ENCODE measurements at regions not wholly inside any gene's neighbourhood (a gene's known extent, or its start where the extent isn't known, plus 50 kb on each side); places are given as distances from the start of the nearest gene placed in this dataset.
"Not testable (repeated sequence)": the region's sequence is repeated elsewhere in the genome, so short reads cannot be mapped to it uniquely, and the experiment has no call there.

DNA sequence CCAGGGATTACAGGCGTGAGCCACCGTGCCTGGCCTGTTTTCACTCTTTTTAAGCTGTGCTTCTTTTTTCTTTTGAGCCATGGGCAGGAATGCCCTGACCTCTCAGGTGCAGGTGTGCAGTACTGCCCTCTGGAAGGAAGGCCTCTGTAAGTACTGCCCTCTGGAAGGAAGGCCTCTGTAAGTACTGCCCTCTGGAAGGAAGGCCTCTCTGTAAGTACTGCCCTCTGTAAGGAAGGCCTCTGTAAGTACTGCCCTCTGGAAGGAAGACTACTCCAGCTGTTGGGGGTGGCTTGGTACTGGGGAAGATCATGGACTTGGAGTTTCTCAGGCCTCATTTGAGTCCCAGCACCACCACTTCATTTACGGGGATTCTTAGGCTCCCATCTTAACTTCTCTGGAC, 248.5 kb upstream of the ID2 start:
- no peak for DNase-seq

DNA sequence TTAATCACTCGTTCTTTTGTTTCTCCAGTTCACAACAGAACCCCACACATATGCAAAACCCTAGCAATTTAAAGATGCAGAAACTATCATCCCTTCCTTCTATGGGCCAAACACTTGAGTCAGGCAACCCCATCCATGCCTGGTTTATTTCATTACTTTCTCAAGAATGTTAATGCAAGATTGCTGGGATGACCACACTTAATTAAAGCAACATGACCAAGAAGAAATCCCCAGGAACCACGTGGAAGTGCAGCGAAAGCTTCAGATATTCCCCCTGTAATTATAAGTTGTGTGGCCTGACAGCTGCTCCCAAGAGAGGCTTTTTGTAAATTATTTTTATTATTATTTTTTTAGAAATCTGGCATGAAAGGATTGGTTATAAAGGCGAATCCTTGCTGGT, 246.2 kb upstream of the ID2 start:
- DNase-seq, result no peak

DNA sequence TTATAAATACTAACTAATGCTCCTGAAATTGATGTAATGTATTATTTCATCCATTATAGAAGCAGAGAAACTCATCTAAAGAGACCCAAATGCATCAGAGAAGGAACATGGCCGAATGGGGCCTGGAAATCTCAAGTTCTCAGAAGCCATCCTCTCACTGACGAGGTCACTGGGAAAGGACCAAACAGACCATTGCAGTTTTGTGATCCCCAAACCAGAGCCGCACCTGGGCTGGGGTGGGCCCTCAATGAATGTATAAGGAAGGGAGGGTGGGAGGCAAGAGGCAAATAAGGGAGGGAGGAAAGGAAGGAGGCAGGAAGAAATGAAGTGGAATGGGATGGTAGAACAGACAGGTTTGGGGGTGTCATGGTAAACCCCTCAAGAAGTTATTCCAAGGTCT, 245.3 kb upstream of the ID2 start:
- no peak for DNase-seq

DNA sequence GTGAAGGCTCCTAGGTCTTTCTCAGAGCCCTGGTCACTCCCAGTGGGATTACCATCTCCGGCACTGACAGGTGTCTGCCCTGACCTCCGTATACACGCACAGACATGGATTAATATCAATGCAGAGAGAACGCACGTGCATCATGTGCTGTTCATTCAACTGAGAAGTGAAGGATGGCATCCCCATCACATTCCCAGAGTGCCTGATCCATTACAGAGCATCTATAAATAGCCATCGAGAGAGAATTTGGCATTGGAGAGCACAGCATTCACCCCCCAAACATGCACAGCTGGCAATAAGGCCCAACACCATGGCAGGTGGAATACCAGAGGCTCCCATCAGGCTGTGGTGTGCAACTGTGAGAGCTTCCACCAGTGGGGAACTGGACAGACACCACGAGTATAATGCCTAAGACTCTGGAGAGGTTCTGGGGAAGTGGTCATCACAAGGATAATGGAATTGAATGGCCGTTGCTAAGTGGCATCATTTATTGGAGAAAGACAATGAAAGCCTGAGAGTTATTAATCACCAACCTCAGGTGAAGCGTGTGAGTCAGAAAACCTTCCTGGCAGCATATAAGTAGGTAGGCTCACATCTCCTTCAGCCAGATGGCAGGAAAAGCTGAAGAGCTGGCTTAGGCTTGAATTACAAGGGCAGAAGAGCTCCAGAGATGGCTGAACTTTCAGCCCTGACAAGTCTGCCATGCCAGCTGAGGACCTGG, 244.5 kb upstream of the ID2 start:
- DNase-seq, result no peak

DNA sequence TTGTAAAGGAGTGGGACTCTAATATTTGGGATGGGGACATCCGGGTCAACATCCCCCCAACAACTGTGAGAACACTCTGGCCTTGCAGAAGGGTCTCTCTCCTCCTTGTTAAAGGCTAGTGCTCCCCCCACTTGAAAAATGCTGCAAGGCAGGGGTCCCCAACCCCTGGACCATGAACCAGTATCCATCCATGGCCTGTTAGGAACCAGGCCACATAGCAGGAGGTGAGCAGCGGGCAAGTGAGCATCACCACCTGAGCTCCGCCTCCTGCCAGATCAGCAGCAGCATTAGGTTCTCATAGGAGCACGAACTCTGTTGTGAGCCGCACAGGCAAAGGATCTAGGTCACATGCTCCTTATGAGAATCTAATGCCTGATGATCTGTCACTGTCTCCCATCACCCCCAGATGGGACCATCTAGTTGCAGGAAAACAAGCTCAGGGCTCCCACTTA, 243.9 kb upstream of the ID2 start:
- DNase-seq, result no peak

DNA sequence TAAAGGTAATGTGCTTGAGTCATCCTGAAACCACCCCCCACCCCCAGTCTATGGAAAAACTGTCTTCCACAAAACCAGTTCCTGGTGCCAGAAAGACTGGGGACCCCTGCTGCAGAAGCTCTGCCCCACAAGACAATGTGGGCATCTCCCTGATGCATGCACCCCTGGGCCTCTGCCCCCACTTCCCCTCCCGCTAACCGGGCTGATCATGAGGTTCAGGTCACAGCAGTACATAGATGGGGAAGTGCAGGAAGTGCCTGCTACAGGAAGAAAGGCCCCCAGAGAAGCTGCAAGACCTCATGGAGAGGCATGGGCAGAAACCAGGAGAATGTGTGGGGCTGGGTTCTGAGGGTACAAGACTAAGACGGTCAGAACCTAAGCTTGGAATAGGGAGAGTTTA, 243.4 kb upstream of the ID2 start:
- DNase-seq, result no peak

DNA sequence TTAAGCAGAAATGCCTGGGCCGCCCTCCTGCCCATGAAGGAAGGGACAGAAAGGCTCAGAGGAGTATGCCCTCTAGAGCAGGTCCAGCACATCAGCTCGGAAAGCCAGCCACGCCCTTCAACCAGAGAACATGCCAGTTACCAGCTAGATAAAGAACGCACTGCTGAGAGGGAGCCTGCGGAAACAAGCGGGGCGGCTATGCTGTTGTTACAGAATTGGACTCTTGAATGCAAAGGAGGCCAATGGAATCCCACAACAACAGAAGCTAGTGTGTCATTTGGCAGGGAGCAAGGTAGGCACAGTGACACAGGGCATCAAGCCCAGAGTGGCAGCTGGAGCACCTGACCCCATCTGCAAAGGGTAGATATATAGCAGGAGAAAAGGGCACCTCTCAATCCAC, 242.9 kb upstream of the ID2 start:
- no peak for DNase-seq

DNA sequence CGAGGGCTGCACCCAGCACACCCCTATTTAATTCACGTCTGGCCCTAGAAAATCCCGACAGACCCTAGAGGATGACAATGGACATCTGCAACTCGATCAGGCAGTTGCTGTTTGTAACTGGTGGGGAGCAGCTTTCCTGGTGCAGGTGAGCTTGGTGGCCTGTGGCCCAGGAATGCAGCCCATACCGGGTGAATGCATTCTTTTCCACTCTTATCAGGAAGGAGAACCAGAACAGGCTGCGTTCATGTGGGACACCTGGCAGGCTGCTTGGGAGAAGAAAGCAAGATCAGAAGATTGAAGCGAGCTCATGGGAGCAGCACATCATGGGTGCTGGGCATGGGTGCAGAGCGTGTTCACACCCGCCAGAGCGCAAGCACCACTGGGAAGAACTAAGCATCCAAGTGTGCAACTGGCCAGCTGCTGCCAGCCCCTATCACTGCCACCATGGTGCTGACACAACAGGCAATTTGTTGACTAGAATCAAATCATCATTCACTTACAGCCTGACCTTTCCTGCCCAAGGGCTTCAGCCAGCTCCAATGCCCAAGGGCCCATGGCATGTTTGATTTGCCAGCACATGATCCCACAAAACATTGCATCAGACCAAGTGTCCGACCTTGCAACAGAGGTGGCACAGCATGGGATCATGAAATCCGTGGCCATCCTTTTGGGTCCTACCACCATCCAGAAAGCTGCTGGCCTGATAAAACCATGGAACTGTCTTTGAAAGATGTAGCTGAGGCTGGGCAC, 241.7 kb upstream of the ID2 start:
- no peak for DNase-seq

DNA sequence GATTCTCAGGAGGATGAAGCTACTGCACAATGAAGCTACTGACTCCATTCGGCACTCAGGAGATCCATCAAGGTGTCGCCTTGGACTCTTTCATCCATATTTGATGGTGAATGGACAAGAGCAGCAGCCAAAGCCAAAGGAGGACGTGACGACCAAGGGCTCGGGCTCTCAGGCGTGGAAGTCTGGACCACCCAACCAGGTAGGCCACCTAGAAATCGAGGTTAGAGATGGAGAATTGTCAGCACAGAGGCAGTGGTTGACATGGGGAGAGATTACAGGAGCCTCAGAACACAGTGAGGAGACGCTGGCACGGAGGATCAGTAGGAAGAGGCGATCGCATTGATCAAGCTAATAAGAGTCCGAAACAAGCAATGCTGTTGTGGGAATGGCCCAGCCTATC, 240.5 kb upstream of the ID2 start:
- no peak for DNase-seq

DNA sequence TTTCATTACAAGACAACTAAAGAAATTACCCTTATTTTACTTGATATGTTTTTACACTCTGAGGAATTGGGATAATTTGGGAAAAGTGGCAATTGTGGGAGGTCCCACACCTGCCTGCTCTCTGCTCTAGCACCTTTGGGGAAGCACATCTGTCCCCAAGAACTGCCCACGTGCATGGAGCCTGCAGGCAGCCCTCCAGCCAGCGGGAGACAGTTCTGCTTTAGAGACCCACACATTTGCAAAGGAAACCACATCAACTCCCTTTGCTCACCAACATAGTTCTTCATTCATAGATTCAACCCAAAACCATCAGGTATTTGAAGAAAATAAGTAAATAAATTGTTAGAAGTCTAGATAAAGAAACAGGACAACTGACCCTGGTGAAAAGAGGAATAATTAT, 239.9 kb upstream of the ID2 start:
- no peak for DNase-seq

DNA sequence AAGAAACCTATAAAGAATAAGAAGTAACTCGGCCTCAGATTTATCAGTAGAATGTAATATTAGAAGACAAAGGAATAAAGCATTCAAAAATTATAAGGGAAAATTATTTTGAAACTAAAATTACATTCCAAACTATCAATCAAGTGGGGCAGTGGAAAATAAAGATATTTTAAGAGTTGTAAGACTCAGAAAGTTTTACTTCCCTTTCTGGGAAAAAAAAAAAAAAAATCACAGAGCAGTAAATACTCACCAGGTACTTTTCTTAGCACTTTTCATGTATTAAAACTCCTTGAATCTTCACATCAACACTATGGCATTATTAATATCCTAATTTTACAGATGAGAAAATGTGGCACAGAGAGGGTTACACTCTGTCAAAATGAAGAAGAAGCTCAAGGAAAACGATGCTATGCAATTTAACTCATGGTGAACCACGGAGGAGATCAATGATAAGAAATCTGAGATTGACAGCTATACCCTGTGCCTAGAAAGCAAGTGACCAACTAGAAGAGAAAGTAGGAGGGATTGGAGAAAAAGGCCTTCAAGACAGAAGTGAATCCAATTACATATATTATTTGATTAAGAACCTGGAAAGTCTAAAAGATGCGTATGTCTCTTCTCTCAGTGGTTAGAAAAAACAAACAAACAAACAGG, 238.9 kb upstream of the ID2 start:
- no peak for DNase-seq

DNA sequence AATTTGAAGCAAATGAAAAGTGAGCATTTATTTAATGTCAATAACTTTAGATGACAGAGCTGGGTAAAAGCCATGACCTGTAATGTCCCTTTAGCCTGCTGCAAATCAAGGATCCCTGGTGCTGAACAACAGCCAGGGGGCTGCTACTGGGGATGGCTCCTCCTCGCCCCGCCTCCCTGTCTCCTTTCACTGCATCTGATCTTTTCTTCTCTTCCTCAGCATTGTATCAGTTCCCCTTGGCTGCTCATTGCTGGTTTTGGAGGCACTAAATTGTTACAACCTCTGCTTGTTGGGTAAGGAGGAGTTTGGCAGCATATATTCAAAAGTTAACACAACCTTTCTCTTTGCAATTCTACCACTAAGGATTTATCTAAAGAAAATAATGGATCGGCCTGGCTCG, 236.3 kb upstream of the ID2 start:
- DNase-seq, result no peak

DNA sequence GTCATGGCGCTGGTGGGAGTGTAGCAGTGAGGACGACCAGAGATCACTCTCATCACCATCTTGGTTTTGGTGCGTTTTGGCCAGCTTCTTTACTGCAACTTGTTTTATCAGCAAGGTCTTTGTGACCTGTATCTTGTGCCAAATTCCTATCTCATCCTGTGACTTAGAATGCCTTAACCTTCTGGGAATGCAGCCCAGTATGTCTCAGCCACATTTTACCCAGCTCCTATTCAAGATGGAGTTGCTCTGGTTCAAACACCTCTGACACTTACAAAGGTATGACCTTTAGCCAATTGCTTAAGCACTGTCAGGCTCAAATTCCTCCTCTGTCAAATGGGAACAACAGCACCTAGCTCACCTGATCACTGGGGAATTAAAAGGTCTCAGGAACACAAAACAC, 235.1 kb upstream of the ID2 start:
- DNase-seq, result not testable (repeated sequence)

DNA sequence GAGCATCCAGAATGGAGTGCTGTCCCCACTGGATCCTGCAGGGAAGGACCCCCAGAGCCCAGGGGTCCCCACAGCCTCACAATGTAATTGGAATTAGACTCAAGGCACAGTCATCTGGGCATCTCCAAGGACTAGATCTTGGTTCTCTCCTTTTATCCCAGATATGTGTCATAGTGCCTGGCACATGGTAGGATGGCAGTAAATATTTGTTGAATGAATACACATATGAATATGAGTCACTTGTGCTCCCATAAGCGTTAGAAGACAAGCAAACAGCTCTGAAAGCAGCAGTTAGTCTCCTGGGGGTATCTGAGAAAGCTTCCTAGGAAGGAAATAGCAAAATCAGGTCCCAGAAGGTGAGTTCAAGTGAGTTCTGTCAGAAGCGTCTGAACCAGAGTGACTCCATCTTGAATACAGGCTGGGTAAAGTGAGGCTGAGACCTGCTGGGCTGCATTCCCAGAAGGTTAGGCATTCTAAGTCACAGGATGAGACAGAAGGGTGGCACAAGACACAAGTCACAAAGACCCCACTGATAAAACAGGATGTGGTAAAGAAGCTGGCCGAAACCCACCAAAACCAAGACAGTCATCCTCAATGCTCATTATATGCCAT, 234.1 kb upstream of the ID2 start:
- DNase-seq, result no peak

DNA sequence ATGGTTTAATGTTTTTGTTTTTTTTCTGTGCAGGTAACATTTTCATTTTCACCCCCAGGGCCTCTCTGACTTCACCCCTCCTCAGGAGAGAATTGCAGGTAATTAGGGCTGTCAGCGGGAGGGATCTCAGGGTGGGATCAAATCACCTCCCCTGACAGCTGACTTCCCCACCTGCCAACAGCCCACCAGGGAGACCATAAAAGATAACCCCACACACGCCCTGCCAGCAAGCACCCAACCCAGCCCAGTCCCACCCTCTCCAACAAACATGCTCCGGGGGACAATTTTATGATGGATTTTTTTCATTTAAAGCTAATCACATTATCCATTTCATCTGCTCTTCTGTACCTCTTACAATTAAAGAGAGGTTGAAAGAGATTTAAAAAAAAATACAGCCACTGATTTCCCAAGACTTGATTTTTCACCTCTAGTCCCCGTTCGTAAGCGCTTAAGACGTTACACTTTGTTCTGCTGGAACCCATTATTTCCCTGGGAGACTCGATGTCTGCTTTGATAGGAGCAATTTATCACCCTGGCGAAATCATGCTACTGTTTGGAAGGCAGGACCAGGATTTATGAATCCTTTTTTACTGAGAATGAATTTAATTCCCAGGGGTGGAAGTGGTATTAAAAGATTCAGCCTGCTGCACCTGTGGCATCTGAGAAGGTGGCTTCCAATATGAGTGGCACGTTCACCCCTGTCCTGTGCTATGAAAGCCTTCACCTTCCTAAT, 232.9 kb upstream of the ID2 start:
- DNase-seq, result no peak

DNA sequence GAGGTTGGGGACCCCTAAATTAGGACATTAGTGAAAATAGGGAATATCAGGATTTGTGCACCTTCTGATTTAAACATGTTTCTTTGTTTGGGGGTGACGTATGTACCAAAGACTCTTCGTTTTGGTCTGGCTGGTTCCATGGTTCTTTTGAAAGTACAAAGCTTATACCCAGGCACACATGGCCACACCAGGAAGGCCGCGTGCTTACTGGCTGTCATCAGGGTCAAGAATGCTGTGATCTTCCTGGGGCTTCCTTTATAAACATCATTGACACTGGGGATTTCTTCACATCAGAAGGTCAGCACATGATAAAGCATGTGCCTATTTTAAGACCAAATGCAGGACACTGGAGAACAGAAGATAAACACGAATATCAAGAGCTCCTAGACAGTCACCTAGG, 230.6 kb upstream of the ID2 start:
- DNase-seq, result no peak

DNA sequence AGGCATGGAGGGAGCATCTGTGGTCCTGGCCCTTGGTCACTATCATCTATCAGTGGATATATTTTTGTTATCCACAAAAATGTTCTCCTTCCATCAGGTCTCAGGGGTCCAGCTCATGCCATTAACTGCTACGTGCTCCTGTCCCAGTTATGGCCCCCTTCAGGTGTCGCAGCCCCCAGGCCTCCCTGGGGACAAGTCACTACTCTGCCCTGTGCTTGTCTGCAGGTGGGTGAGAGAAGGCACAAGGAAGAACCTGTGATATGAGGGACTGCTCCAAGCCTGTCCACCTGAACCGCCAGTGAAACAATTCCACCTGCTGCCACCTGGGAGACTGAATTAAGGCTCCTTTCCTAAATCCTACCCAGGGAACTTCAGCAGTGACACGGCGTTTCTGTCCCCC, 229.6 kb upstream of the ID2 start:
- no peak for DNase-seq

DNA sequence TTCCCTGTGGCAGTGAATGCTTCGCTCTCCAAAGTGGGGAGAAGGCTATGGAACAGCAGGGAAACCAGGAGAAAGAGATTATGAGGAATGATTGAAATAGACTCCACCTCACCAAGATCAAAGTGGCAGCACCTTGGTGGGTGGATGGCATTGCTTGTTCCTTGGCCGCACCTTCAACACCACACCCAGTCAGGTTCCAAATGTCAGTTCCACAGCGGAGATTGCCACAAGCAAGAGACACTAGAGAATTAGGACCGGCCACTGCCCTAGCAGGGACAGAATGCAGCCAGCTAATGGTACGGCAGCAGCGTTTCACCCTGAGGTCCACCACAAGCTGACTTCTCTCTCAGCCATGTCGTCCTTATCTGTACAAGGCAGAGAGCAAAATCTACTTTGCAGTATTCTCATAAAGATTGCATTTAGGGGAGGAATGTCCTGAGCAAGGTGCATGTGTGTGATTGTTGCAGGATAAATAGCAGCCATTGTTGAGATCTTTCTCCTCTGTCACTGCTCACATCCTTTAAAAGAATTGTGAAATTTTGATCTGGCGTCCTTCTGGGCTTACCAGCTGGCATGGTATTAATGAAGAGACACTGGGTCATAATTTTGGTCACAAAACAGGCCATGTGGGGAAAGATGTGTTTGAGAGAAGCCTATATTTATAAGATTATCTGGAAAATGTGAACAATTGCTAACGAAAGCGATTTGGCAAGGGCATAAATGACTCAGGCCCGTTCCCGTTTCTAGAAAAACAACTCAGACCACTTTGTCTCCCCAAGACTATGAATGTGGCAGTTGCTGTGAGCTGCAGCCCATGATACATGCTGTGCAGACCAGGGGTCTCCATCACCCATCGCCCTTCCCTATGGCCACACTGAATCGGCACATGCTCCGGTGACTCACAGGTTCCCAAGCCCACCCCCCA, 228.6 kb upstream of the ID2 start:
- DNase-seq, result no peak

DNA sequence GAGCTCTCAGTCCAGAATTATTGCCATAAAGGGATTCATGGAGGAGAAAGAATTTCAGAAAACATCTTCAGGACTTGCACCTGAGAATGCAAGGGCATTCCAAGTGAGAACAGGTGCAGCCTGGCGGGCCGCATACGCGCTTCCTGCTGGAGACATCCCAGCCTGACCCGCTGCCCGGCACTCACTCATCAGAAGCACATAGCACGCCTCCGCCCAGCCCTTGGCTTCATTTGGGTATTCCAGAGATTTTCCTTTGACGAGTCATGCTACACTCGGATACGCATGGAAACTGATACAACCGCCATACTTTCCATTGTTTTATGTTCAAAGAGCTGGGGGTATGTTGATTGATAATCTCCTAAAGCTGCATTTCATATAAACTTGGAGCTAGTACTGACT, 228.0 kb upstream of the ID2 start:
- DNase-seq, result no peak

DNA sequence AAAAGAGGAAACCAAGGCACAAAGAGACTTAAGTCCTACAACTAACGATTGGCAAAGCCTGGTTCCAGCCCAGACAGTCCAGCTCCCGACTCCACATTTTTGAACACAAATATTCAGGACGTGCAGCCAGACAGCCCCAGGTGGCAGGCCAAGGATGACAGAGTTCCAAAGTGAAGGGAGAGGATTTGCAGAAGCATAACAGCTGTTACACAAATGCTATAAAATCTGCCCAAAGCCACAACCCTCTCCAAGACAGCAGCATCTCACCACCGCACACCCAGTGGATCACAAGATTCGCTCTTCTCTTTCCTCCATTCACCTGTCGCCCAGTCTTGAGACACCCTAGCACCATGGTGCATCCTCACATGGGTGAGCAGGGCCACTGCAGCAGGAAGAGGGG, 227.1 kb upstream of the ID2 start:
- no peak for DNase-seq

DNA sequence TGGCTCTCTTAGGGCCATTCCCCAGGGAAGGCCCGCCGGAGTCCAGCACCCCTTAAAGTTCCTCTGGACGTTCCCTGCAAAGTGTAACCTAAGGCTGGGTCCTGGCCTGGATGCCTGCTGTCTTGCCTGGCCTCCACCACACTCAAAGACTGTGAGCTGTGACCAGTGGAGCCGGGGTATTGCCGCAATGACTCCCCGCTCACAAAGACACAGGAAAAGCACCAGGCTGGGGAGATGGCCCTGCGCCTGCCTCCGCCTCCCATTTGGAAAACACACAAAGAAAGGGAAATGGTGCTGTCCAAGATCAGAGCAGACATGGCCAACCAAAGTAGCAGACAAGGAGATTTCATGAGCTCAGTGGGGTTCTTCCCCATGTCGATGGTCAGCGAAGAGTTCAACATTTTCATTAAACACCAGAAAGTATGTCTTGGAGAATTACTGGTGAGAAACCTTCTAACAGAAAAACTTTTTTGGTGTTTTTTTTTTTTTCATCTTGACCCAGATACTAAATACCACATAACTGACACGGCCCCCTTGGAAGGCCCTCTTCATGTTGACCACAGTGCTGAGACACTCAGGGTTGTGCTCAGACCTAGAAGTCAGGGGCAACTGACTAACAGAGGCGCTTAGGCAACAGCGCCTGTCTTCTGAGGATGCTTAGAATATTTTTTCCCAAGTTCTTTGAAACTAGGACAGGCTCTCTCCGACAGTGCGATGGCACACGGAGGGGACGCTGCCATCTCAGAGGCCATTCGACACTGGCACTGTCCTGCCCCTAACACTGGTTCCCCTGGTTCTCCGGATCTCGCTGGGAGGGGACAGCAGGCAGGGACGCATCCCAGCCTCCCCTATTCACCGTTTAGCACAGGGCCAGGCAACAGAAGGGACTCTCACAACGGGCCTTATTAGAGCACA, 226.4 kb upstream of the ID2 start:
- no peak for DNase-seq

Measured in NCI-H187 treated with DMSO at 0.1 percent for 48 hours (cell line).